ENCODE measurements at regions not wholly inside any gene's neighbourhood (a gene's known extent, or its start where the extent isn't known, plus 50 kb on each side); places are given as distances from the start of the nearest gene placed in this dataset.

- TF ChIP-seq YY1 (IDR thresholded peaks at IDR 0.05; ENCODE audit: low read depth) (no peak), EP300 (IDR thresholded peaks at IDR 0.05; ENCODE audit: borderline replicate concordance) (no peak), RAD21 (IDR thresholded peaks at IDR 0.05; ENCODE audit: low read depth) (no peak), CREB1 (IDR thresholded peaks at IDR 0.05; ENCODE audit: low read depth) (no peak), ZBTB7A (IDR thresholded peaks at IDR 0.05; ENCODE audit: low read depth) (no peak), TAF1 (IDR thresholded peaks at IDR 0.05; ENCODE audit: low read depth) (no peak), EGR1 (IDR thresholded peaks at IDR 0.05) (no peak), CEBPB (IDR thresholded peaks at IDR 0.05) (no peak), USF1 (IDR thresholded peaks at IDR 0.05) (no peak), TCF12 (IDR thresholded peaks at IDR 0.05; ENCODE audit: low read depth) (no peak)
- TF ChIP-seq, protein P1, sequence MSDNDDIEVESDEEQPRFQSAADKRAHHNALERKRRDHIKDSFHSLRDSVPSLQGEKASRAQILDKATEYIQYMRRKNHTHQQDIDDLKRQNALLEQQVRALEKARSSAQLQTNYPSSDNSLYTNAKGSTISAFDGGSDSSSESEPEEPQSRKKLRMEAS (IDR thresholded peaks at IDR 0.05), result no peak
Observed at GRCh38 chr2:42942214-42942989, 150.0 kb upstream of the HAAO start.

- TF ChIP-seq FOXM1 (IDR thresholded peaks at IDR 0.05; ENCODE audit: borderline replicate concordance, low read depth), result no peak
- TF ChIP-seq, protein P1 (IDR thresholded peaks at IDR 0.05), result no peak
Observed at GRCh38 chr2:42941633-42942176, 149.3 kb upstream of the HAAO start.

DNA sequence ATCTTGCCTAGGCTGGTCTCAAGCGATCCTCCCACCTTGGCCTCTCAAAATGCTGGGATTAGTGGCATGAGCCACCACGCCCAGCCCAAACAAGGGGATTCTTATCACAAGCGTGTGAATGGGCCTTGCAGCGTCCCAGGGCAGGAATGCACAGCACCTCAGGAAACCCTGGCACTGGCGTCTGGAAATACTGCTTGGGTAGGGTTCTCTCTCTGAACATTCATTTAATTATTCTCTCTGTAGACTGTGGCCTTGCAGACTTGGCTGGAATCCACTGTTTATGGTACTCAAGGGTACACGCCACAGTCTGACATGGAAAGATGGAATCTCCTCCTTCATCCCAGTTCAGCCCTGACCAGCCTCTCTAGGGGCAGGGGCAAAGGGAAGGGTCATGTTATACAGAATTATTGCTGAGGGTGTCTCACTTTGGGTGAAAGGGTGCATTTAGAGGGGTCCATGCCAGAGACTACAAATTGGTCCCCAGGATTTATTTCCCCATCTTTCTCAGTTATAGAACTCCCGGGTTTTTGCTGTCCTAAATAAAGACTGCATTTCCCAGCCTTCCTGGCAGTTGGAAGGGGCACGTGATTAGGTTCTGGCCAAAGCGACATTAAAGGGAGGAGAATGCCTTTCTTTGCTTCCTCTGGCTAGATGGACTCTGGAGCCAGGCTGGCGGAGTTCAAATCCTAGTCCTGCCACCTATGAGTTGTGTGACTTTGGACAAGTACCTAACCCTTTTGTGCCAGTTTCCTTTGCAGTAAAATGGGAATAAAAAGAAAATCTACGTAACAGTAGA, 147.2 kb upstream of the HAAO start:
- TF ChIP-seq, protein P1 (IDR thresholded peaks at IDR 0.05), result no peak
- peak; percentile 67 for TF ChIP-seq USF1 (IDR thresholded peaks at IDR 0.05)

DNA sequence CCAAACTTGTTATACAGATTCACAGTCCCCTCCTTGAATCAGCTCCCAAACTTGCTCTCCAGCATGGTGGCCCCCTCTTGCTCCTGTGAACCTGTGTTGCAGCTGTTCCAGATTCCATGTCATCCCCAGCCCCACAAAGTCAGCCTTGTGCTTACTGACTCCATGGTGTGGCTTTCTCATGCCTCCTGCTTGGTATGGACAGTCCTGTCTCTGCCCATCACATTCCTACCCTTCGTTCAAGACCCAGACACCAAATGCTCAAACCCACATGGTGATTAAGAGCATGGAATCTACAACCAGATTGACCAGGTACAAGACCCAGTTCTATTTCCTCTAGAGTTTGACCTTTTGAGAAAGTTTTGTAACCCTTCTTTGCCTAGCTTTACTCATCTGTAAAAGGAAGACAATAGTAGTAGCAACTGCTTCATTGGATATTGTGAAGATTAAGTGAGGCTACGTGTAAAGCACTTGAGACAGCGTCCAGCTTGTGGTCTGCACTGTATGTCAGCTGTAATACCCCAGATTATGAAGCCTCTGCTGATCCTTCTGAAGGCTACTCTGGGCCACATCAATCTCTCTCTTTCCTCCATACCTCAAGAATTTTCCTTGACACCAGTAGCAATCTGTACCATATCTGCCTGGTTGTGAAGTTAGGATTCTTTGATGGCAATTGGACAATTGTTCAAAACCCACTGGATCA, 146.4 kb upstream of the HAAO start:
- TF ChIP-seq TAF1 (IDR thresholded peaks at IDR 0.05; ENCODE audit: low read depth), result no peak
- TF ChIP-seq EGR1 (IDR thresholded peaks at IDR 0.05), result no peak
- no peak for TF ChIP-seq TCF12 (IDR thresholded peaks at IDR 0.05; ENCODE audit: low read depth)
- TF ChIP-seq, protein P2, sequence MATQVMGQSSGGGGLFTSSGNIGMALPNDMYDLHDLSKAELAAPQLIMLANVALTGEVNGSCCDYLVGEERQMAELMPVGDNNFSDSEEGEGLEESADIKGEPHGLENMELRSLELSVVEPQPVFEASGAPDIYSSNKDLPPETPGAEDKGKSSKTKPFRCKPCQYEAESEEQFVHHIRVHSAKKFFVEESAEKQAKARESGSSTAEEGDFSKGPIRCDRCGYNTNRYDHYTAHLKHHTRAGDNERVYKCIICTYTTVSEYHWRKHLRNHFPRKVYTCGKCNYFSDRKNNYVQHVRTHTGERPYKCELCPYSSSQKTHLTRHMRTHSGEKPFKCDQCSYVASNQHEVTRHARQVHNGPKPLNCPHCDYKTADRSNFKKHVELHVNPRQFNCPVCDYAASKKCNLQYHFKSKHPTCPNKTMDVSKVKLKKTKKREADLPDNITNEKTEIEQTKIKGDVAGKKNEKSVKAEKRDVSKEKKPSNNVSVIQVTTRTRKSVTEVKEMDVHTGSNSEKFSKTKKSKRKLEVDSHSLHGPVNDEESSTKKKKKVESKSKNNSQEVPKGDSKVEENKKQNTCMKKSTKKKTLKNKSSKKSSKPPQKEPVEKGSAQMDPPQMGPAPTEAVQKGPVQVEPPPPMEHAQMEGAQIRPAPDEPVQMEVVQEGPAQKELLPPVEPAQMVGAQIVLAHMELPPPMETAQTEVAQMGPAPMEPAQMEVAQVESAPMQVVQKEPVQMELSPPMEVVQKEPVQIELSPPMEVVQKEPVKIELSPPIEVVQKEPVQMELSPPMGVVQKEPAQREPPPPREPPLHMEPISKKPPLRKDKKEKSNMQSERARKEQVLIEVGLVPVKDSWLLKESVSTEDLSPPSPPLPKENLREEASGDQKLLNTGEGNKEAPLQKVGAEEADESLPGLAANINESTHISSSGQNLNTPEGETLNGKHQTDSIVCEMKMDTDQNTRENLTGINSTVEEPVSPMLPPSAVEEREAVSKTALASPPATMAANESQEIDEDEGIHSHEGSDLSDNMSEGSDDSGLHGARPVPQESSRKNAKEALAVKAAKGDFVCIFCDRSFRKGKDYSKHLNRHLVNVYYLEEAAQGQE (IDR thresholded peaks at IDR 0.05; ENCODE audit: low read depth), result no peak
- no peak for TF ChIP-seq CREB1 (IDR thresholded peaks at IDR 0.05; ENCODE audit: low read depth)
- TF ChIP-seq FOXM1 (IDR thresholded peaks at IDR 0.05; ENCODE audit: borderline replicate concordance, low read depth), result no peak
- no peak for TF ChIP-seq RAD21 (IDR thresholded peaks at IDR 0.05; ENCODE audit: low read depth)
- no peak for TF ChIP-seq CEBPB (IDR thresholded peaks at IDR 0.05)
- no peak for TF ChIP-seq TEAD4 (IDR thresholded peaks at IDR 0.05)
- TF ChIP-seq NFIC (IDR thresholded peaks at IDR 0.05), result no peak
- TF ChIP-seq YY1 (IDR thresholded peaks at IDR 0.05; ENCODE audit: low read depth), result no peak
- TF ChIP-seq ZBTB7A (IDR thresholded peaks at IDR 0.05; ENCODE audit: low read depth), result no peak
- TF ChIP-seq, protein P1 (IDR thresholded peaks at IDR 0.05), result no peak
- TF ChIP-seq USF1 (IDR thresholded peaks at IDR 0.05), result no peak
- no peak for TF ChIP-seq EP300 (IDR thresholded peaks at IDR 0.05; ENCODE audit: borderline replicate concordance)

DNA sequence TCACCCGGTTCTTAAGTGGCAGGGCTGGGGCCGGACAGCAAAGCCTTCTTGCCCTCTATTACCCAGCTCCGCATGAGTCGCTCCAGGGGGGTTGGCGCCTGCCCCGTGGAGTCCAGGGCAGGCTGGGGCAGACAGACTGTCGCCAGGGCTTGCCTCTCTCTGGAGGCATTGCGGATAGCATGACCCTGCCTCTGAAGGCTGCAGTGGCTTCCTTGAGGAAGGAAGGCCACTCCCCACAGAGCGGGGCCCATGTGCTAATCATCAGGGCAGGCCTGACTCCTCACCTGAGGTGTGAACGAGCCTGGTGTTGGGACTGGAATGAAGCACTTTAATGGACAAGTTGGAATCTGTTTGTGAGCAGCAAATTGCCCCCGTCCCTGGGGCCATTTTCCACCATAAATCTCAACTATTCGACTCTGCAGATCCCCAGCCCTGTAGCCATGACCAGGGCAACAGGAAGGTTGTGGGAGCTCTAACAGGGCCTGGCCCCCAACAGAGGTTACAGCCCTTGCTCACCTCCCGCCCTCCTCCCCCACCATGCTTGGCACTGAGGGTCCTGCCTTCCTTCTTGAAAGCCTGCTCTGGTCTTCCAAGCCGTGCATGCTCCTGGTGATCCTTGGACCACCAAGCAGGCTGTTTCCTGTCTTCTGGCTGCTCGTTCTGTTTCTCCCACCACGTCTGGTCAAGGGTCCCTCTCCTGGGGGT, 144.9 kb upstream of the HAAO start:
- TF ChIP-seq USF1 (IDR thresholded peaks at IDR 0.05) (no peak), EP300 (IDR thresholded peaks at IDR 0.05; ENCODE audit: borderline replicate concordance) (no peak)

Data from Ishikawa (cell line).